Endothelial cell of umbilical vein (primary cell): ENCODE measurements at regions not wholly inside any gene's neighbourhood (a gene's known extent, or its start where the extent isn't known, plus 50 kb on each side); places are given as distances from the start of the nearest gene placed in this dataset.

Experiments
- BruUV-seq: library from RNA; stranded (reverse); fragments of 400-500 nt; replicated peaks from 2 replicates; lab custom pipeline; 2021; lab: Mats Ljungman, UMichigan
- CTCF ChIA-PET: fragments of 300-600, 350-600 bp; sonication (Branson Sonifier 250); formaldehyde crosslinking; loops from one replicate; lab custom pipeline; 2021; ENCODE audit warnings: antibody characterized with exemption, inconsistent platforms; lab: Charles Lee
- POLR2A ChIA-PET: fragments of 300-600, 350-600 bp; sonication (Branson Sonifier 250); formaldehyde crosslinking; loops from one replicate; lab custom pipeline; 2021; ENCODE audit warnings: antibody characterized with exemption, inconsistent platforms; lab: Charles Lee
- DNase-seq: peaks from one replicate; pipeline ENCODE4 v3.0.0-alpha.2; 2011; ENCODE audit warnings: low read depth, low spot score
- FAIRE-seq: peaks from 2 replicates; lab custom pipeline; 2011; peaks lifted over from hg19 to GRCh38; lab: Jason Lieb, UNC
- H2AFZ ChIP-seq: 2 replicates; pipeline ENCODE4 v1.6.0; 2012; ENCODE audit warnings: low read depth, low read length, control low read depth, inconsistent platforms
- H3K27ac ChIP-seq: 2 replicates; pipeline ENCODE4 v1.5.1; 2011; ENCODE audit warnings: low read depth, mild to moderate bottlenecking, control low read depth, low read length, moderate library complexity; ENCODE audit not compliant: insufficient read depth
- H3K27me3 ChIP-seq, 2 experiments: 2 replicates each; pipeline versions ENCODE4 v1.6.0 to v1.6.1; 2011; ENCODE audit warnings: low read length in 2 of 2, mixed read lengths in 1 of 2; ENCODE audit not compliant: control insufficient read depth in 2 of 2, insufficient read depth in 2 of 2
- H3K36me3 ChIP-seq, 2 experiments: 2 replicates in 1 of 2; 3 replicates in 1 of 2; pipeline ENCODE4 v1.5.1; 2011; ENCODE audit warnings: low read length in 2 of 2, mild to moderate bottlenecking in 1 of 2, moderate library complexity in 1 of 2; ENCODE audit not compliant: control insufficient read depth in 2 of 2, insufficient read depth in 2 of 2; ENCODE audit errors: extremely low read depth in 1 of 2
- H3K4me1 ChIP-seq: 3 replicates; pipeline ENCODE4 v1.5.1; 2011; ENCODE audit warnings: mild to moderate bottlenecking, low read length; ENCODE audit not compliant: control insufficient read depth, insufficient read depth; ENCODE audit errors: extremely low read depth
- H3K4me2 ChIP-seq: 2 replicates; pipeline ENCODE4 v1.6.1; 2011; ENCODE audit warnings: low read length, control low read depth, mixed read lengths; ENCODE audit not compliant: insufficient read depth
- H3K4me3 ChIP-seq, 3 experiments: fragments of 200-600 bp in 1 of 3; sonication (generic), shearing (Covaris generic) in 1 of 3; replicated peaks in 1 of 3; 2 replicates each; pipeline ENCODE4 v1.5.1; 2011 to 2016; ENCODE audit warnings: control low read depth in 3 of 3, low read length in 3 of 3, mild to moderate bottlenecking in 2 of 3, inconsistent platforms in 1 of 3, low read depth in 1 of 3, moderate library complexity in 1 of 3; ENCODE audit not compliant: insufficient read depth in 1 of 3
- H3K79me2 ChIP-seq: 2 replicates; pipeline ENCODE4 v1.6.0; 2012; ENCODE audit warnings: low read length, inconsistent platforms; ENCODE audit not compliant: control insufficient read depth, insufficient read depth
- H3K9ac ChIP-seq: replicated peaks from 2 replicates; pipeline ENCODE3; 2011; ENCODE audit warnings: low read length, control low read depth; ENCODE audit not compliant: insufficient read depth; ENCODE audit errors: extremely low read depth
- H3K9me1 ChIP-seq: replicated peaks from 3 replicates; pipeline ENCODE4 v1.6.0; 2011; ENCODE audit warnings: mild to moderate bottlenecking, low read length; ENCODE audit not compliant: control insufficient read depth, insufficient read depth; ENCODE audit errors: extremely low read depth
- H3K9me3 ChIP-seq: replicated peaks from 2 replicates; pipeline ENCODE4 v1.5.1; 2012; ENCODE audit warnings: low read length, inconsistent platforms; ENCODE audit not compliant: control insufficient read depth, insufficient read depth
- H4K20me1 ChIP-seq: replicated peaks from 2 replicates; pipeline ENCODE3; 2011; ENCODE audit warnings: mild to moderate bottlenecking, low read length; ENCODE audit not compliant: control insufficient read depth, insufficient read depth; ENCODE audit errors: extremely low read depth
- EZH2 ChIP-seq: IDR thresholded peaks from 2 replicates; pipeline ENCODE4 v1.6.1; 2012; ENCODE audit warnings: borderline replicate concordance, low read depth, mild to moderate bottlenecking, moderate library complexity, low read length, inconsistent platforms; ENCODE audit not compliant: severe bottlenecking
- FOS ChIP-seq: IDR thresholded peaks from 2 replicates; pipeline ENCODE4 v1.6.1; 2011; ENCODE audit warnings: mild to moderate bottlenecking, low read length, moderate library complexity, borderline replicate concordance; ENCODE audit not compliant: insufficient read depth
- GATA2 ChIP-seq: IDR thresholded peaks from 2 replicates; pipeline ENCODE4 v1.7.0; 2011; ENCODE audit warnings: low read depth, mild to moderate bottlenecking, moderate library complexity, mixed read lengths, low read length; ENCODE audit not compliant: insufficient read length, insufficient read depth
- JUN ChIP-seq: IDR thresholded peaks from 2 replicates; pipeline ENCODE4 v1.6.1; 2011; ENCODE audit warnings: borderline replicate concordance, low read depth; ENCODE audit not compliant: insufficient read length, insufficient read depth
- MYC ChIP-seq: IDR thresholded peaks from one replicate; pipeline ENCODE4 v1.6.1; 2011; ENCODE audit warnings: mild to moderate bottlenecking, low read depth, low read length
- POLR2A ChIP-seq: IDR thresholded peaks from 2 replicates; pipeline ENCODE4 v1.6.1; 2012; ENCODE audit warnings: low read depth, mild to moderate bottlenecking, control low read depth, low read length
- POLR2AphosphoS5 ChIP-seq: IDR thresholded peaks from 2 replicates; pipeline ENCODE4 v1.6.1; 2012; ENCODE audit warnings: low read depth, mild to moderate bottlenecking, control low read depth, low read length, moderate library complexity; ENCODE audit not compliant: insufficient read depth
- dilution Hi-C: fragments of 300-500 bp; cut with MboI; formaldehyde crosslinking; loops from one replicate; pipeline ENCODE4 v1.15.0; 2019; ENCODE audit warnings: low sequenced_read_pairs; ENCODE audit not compliant: extremely low pct_ligation_motif_present
- intact Hi-C: fragments of 100-400 bp; cut with micrococcal nuclease; formaldehyde crosslinking; loops from one replicate; pipeline ENCODE4 v1.10.0; 2022
- TF ChIP-seq, protein P1 (sequence below), 2 donors: IDR thresholded peaks; 1 replicate in 1 of 2; 2 replicates in 1 of 2; pipeline ENCODE4 v1.5.1; 2011; ENCODE audit warnings: low read length in 2 of 2, mild to moderate bottlenecking in 2 of 2, moderate library complexity in 2 of 2, control low read depth in 1 of 2, inconsistent platforms in 1 of 2, low read depth in 1 of 2; ENCODE audit not compliant: insufficient read depth in 1 of 2; ENCODE audit errors: extremely low read depth in 1 of 2
- TF ChIP-seq, protein P2 (sequence below): IDR thresholded peaks from 2 replicates; pipeline ENCODE4 v1.6.1; 2011; ENCODE audit not compliant: insufficient read depth, insufficient read length

DNA sequence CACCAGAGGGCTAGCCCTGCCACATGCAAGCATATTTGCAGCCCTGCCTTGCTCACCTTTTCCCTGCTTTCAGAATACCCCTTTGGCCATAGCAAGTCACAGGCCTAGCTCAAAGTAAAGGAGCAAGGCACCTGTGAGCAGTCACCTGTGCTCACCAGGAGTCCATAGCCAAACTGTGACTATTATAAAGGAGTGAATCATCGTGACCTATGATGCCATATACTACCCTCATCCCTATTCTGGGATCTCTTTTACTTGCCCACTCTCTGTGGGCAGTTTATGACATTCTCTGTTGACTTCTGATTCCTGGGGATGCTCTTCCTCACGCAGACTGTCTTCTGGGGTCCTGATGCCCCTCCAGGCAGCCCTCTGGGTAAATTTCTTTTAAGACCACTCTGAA lies 200.5 kb upstream of the NLRP1 start:
- no TSS peak for BruUV-seq
- Histone ChIP-seq H3K27ac (peak overlapping the region; percentile 62), H3K9me3 (no peaks in the 10 kb centered on the region), H2AFZ (no peak overlapping the region), H3K9me1 (no peaks in the 10 kb centered on the region), H3K27me3 (no peaks in the 10 kb centered on the region), H4K20me1 (no peaks in the 10 kb centered on the region), H3K9ac (no peak overlapping the region), H3K36me3 (no peaks in the 10 kb centered on the region), H3K4me2 (peak overlapping the region; percentile 44), H3K79me2 (no peaks in the 10 kb centered on the region), H3K4me1 (peaks cover 25% of the 10 kb centered on the region), H3K4me3 (no peak overlapping the region)
- DNase-seq (no peak), FAIRE-seq (no peak)
- ChIA-PET CTCF (interaction anchor here (1.0 to 2.3 kb wide), 4 partner anchors 9 to 284 kb away, joined by 4 to 9 read pairs (median 6); no protein-coding TSS in a partner anchor), POLR2A (no interaction called here)
- intact Hi-C loops (loop anchor here (1.0 to 5.0 kb wide), 4 partner anchors 26 to 638 kb away; no protein-coding TSS in a partner anchor), dilution Hi-C loops (no loop called here)
- TF ChIP-seq JUN, result no peak
- TF ChIP-seq EZH2, result no peak
- no peak for TF ChIP-seq POLR2AphosphoS5
- TF ChIP-seq, protein P1, sequence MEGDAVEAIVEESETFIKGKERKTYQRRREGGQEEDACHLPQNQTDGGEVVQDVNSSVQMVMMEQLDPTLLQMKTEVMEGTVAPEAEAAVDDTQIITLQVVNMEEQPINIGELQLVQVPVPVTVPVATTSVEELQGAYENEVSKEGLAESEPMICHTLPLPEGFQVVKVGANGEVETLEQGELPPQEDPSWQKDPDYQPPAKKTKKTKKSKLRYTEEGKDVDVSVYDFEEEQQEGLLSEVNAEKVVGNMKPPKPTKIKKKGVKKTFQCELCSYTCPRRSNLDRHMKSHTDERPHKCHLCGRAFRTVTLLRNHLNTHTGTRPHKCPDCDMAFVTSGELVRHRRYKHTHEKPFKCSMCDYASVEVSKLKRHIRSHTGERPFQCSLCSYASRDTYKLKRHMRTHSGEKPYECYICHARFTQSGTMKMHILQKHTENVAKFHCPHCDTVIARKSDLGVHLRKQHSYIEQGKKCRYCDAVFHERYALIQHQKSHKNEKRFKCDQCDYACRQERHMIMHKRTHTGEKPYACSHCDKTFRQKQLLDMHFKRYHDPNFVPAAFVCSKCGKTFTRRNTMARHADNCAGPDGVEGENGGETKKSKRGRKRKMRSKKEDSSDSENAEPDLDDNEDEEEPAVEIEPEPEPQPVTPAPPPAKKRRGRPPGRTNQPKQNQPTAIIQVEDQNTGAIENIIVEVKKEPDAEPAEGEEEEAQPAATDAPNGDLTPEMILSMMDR (IDR thresholded peaks at IDR 0.05; ENCODE audit: extremely low read depth in 1 of 2, insufficient read depth in 1 of 2, low read depth in 1 of 2, low read length in 2 of 2), result no peak
- no peak for TF ChIP-seq MYC
- no peak for TF ChIP-seq POLR2A
- no peak for TF ChIP-seq GATA2
- TF ChIP-seq, protein P2, sequence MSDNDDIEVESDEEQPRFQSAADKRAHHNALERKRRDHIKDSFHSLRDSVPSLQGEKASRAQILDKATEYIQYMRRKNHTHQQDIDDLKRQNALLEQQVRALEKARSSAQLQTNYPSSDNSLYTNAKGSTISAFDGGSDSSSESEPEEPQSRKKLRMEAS, result no peak
- no peak for TF ChIP-seq FOS
